A673 (cell line): ENCODE measurements at regions not wholly inside any gene's neighbourhood (a gene's known extent, or its start where the extent isn't known, plus 50 kb on each side); places are given as distances from the start of the nearest gene placed in this dataset.

Experiments used
- CTCF ChIP-seq: fragments of 300-800, 200-600 bp; sonication (generic); conservative IDR thresholded peaks from 2 replicates; pipeline ENCODE4 v1.5.1; 2017; ENCODE audit warnings: low read depth, mild to moderate bottlenecking, antibody characterized with exemption, low read length, moderate library complexity, mixed read lengths
- EZH2 ChIP-seq: fragments of 200-600 bp; sonication (generic); IDR thresholded peaks from 2 replicates; pipeline ENCODE4 v1.6.1; 2017; ENCODE audit warnings: borderline replicate concordance, low read depth, mild to moderate bottlenecking, mixed read lengths, antibody characterized with exemption, low read length; ENCODE audit not compliant: poor library complexity, severe bottlenecking

DNA sequence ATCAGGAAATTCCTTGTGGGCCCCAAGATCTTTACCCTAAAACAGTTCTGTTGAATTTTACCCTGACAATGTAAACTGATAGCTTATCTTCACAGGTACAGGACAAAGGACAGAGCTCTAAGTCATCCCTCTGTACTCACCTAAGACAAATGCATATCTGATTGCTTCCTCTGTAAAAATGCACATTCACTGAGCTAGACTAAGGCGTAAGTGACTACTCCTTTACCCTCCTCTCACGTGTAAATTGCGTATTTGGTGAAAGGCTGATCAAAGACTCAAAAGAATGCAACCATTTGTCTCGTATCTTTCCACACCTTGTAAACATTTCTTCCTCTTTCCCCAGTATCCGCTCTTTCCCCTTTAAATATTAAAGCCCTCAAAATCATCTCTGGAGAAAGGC, 80.6 kb upstream of the LRCH1 start:
- no peak for TF ChIP-seq CTCF
- no peak for TF ChIP-seq EZH2
